GM18507 (cell line): ENCODE measurements at regions not wholly inside any gene's neighbourhood (a gene's known extent, or its start where the extent isn't known, plus 50 kb on each side); places are given as distances from the start of the nearest gene placed in this dataset.

Experiments
- DNase-seq: peaks from one replicate; pipeline ENCODE4 v3.0.0; 2011; ENCODE audit warnings: low read depth; ENCODE audit not compliant: insufficient read length; ENCODE audit errors: extremely low spot score
- FAIRE-seq: peaks from 2 replicates; lab custom pipeline; 2011; peaks lifted over from hg19 to GRCh38; lab: Jason Lieb, UNC

DNA sequence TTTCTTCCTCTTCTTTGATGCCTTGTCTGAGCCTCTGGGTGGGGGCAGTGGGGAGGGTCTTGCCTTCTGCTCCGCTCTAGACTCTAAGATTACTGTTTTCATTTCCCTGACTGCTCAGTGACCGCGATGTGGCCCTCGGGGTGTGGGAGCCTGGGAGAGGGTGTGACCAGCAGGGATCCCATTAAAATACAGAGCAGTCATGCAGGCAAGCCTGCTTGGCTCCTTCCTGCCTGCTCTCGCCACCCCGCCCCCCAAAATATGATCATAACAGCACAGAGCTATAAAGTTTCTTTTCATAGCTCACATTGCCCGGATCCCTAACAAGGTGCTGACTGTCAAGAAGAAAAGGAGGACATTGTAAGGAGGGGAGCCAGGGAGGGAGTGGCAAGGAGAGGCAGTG lies 332.9 kb downstream of the RAB28 start:
- no peak for DNase-seq
- FAIRE-seq: no peak

- FAIRE-seq (no peak), DNase-seq (no peak)
Observed at GRCh38 chr4:13143222-13144070, 340.7 kb downstream of the RAB28 start.

GRCh38 chr4:13142726-13143125 lies 341.4 kb downstream of the RAB28 start:
- no peak for FAIRE-seq
- no peak for DNase-seq

- no peak for FAIRE-seq
Observed at GRCh38 chr4:13142191-13142590, 341.9 kb downstream of the RAB28 start.

DNA sequence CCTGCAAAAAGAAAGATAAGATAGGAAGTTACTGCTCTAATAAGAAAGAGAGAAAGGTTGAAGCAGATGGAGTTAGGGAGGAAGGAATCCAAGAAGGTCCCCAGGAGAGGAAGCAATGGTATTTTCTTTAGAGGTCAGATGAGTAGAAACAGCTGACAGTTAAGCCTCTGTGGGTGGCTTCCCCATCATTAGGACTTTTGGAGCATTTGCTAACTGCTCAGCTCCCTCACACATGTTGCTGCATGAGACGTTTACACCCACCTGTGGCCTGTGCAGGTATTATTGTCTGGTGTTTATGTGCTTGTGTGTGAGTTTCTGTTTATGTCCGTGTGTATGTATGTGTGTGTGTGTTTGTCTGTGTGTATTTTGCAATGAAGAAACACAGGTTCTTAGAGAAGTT lies 346.8 kb downstream of the RAB28 start:
- FAIRE-seq (no peak), DNase-seq (no peak)

More at GRCh38 chr4:13142191-13142590, 341.9 kb downstream of the RAB28 start:
- DNase-seq: no peak

- no peak for DNase-seq
Observed at GRCh38 chr4:13133700-13134099, 350.4 kb downstream of the RAB28 start.

GRCh38 chr4:13130848-13131247 lies 353.3 kb downstream of the RAB28 start:
- no peak for FAIRE-seq
- DNase-seq: no peak

More at GRCh38 chr4:13133700-13134099, 350.4 kb downstream of the RAB28 start:
- FAIRE-seq: no peak

- DNase-seq (no peak), FAIRE-seq (no peak)
Observed at GRCh38 chr4:13129095-13129494, 355.0 kb downstream of the RAB28 start.

- DNase-seq: no peak
- no peak for FAIRE-seq
Observed at GRCh38 chr4:13126976-13127910, 356.9 kb downstream of the RAB28 start.

- FAIRE-seq: no peak
- no peak for DNase-seq
Observed at GRCh38 chr4:13118633-13119032, 365.5 kb downstream of the RAB28 start.

GRCh38 chr4:13117185-13117584 lies 367.0 kb downstream of the RAB28 start:
- DNase-seq (no peak), FAIRE-seq (no peak)

GRCh38 chr4:13112030-13112429 lies 372.1 kb downstream of the RAB28 start:
- DNase-seq (no peak), FAIRE-seq (no peak)

- FAIRE-seq (no peak), DNase-seq (no peak)
Observed at GRCh38 chr4:13109536-13109935, 374.6 kb downstream of the RAB28 start.

DNA sequence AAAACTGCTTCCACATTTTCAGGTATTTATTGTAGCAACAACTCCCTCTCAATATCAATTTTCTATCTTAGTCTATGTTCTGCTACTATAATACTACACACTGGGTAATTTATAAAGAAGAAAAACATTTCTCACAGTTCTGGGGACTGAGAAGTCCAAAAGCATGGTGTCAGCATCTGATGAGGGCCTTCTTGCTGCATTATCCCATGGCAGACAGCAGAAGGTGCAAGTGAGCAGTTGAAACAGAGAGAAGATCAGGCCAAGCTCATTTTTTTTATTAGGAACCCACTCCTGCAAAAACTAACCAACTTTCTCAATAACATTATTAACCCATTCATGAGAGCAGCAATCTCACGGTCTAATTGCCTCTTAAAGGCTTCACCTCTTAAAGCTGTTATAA lies 376.0 kb downstream of the RAB28 start:
- DNase-seq (no peak), FAIRE-seq (no peak)

DNA sequence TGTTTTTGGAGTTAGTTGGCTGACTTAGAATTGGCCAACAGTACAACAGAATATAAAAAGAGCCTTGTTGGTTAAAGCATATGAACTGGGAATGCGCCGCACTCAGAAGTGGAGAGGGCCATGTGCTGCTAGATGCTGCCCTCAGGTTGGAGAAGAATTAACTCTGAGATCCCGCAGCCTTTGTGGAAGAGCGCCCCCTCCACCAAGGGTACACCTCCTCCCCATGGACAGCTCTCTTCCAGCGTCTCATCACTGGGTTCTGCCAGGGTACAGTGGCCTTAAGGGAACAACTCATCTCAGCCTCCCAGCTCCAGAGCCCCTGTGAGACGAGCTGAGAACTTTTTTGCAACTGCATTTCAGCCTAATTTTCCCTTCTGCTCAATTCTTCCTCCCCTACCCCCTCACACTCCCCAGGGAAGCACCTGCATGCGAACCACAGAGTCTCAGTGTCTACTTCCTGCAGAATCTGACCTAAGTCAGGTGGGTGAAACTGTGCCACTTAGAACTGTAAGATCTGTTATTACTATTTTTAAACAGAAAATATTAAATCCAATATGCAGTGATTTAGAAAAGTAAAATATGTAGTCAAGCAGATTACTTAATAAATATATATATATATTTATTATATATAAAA lies 380.6 kb downstream of the RAB28 start:
- no peak for FAIRE-seq
- DNase-seq: no peak

DNA sequence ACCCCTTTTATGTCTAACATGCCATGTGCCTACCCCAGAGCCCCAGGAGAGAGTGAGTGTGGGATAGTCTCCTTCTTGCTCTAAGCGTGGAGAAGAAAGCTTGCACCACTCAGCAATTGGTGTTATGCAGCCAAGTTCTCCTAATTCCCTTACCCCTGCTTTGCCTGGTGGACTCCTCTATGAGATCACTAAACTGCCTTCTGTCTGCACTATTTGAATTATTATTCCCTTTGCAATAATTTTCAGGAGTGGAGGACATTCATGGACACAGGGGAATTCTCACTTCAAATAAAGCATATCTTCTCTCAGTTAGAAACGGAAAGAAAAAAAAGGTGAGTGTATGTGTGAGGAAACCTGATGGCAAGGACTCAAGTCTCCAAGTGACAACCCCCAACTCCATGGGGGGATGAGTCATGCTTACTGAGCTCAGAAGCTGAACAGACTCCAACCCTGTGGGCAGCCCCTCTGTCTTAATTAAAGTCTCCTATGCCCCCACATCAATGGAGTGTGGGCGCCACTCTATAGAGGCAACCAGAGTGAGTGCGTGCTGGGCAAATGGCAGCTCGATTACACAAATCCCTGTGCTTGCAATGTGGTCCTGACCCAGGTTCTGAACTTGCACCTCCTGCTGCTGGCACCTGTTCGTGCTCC lies 381.9 kb downstream of the RAB28 start:
- FAIRE-seq (no peak), DNase-seq (no peak)

- DNase-seq (no peak), FAIRE-seq (no peak)
Observed at GRCh38 chr4:13097971-13098370, 386.2 kb downstream of the RAB28 start.

GRCh38 chr4:13095722-13096121 lies 388.4 kb downstream of the RAB28 start:
- no peak for FAIRE-seq
- no peak for DNase-seq

- DNase-seq (no peak), FAIRE-seq (no peak)
Observed at GRCh38 chr4:13093170-13093569, 391.0 kb downstream of the RAB28 start.

GRCh38 chr4:13092702-13093101 lies 391.4 kb downstream of the RAB28 start:
- DNase-seq: no peak
- no peak for FAIRE-seq
